ENCODE measurements at regions not wholly inside any gene's neighbourhood (a gene's known extent, or its start where the extent isn't known, plus 50 kb on each side); places are given as distances from the start of the nearest gene placed in this dataset.

- BruUV-seq (replicated peaks), result no TSS peak
- in situ Hi-C loops (cut with HindIII; ENCODE audit: extremely low pct_ligation_motif_present, low pct_unique_long_range_greater_than_20kb), result no loop called here
- 18% methylated on average over 6 of the region's 7 CpGs for WGBS (ENCODE audit: low lambda C conversion rate)
Observed at GRCh38 chr6:87995461-87995860, 52.2 kb upstream of the SPACA1 start.

GRCh38 chr6:87993356-87993755, 54.3 kb upstream of the SPACA1 start:
- Histone ChIP-seq H2AFZ (ENCODE audit: low read length) (no peak overlapping the region), H3K36me3 (replicated peaks in 1 of 2; ENCODE audit: control insufficient read depth in 1 of 2, insufficient read depth in 2 of 2, low read length in 2 of 2) (no peaks in the 10 kb centered on the region), H3K4me3 (replicated peaks in 1 of 3; ENCODE audit: insufficient read depth in 1 of 3, low read depth in 2 of 3, low read length in 3 of 3) (no peak overlapping the region), H3K27ac (ENCODE audit: extremely low read length, insufficient read depth, low read length) (no peak overlapping the region), H3K4me2 (ENCODE audit: low read depth, low read length) (no peak overlapping the region), H3K9me3 (ENCODE audit: low read length) (no peaks in the 10 kb centered on the region), H3K79me2 (ENCODE audit: insufficient read depth, low read length) (no peaks in the 10 kb centered on the region), H3K27me3 (ENCODE audit: control insufficient read depth in 1 of 2, insufficient read depth in 2 of 2, low read length in 2 of 2) (no peaks in the 10 kb centered on the region), H4K20me1 (ENCODE audit: insufficient read depth, low read length) (no peaks in the 10 kb centered on the region), H3K9ac (ENCODE audit: insufficient read depth, low read depth, low read length) (no peak overlapping the region), H3K4me1 (ENCODE audit: insufficient read depth, low read length) (no peaks in the 10 kb centered on the region)
- WGBS (ENCODE audit: low lambda C conversion rate), result 73% methylated on average over 5 of the region's 5 CpGs
- ChIA-PET POLR2A (no interaction called here), CTCF (ENCODE audit: low intra/inter-chr PET ratio, low total read pairs) (no interaction called here)
- in situ Hi-C loops (cut with HindIII; ENCODE audit: extremely low pct_ligation_motif_present, low pct_unique_long_range_greater_than_20kb), result no loop called here
- DNase-seq (ENCODE audit: low spot score) (no peak), ATAC-seq (no peak), FAIRE-seq (no peak)
- BruUV-seq (replicated peaks), result no TSS peak
- intact Hi-C loops (cut with micrococcal nuclease; ENCODE audit: unreplicated experiment), result no loop called here
- no peak for TF ChIP-seq ZNF570 (CRISPR knock-in tag; IDR thresholded peaks at IDR 0.05; ENCODE audit: borderline replicate concordance)
- TF ChIP-seq PRDM15 (CRISPR knock-in tag; IDR thresholded peaks at IDR 0.05), result no peak
- no peak for TF ChIP-seq ZNF598 (CRISPR knock-in tag; IDR thresholded peaks at IDR 0.05; ENCODE audit: borderline replicate concordance)
- no peak for TF ChIP-seq RFX3 (CRISPR knock-in tag; IDR thresholded peaks at IDR 0.05)
- TF ChIP-seq ZNF790 (CRISPR knock-in tag; IDR thresholded peaks at IDR 0.05; ENCODE audit: borderline replicate concordance), result no peak
- TF ChIP-seq EED (CRISPR knock-in tag; IDR thresholded peaks at IDR 0.05), result no peak
- TF ChIP-seq MBNL3 (CRISPR knock-in tag; conservative IDR thresholded peaks at IDR 0.05), result no peak
- TF ChIP-seq ZNF205 (CRISPR knock-in tag; IDR thresholded peaks at IDR 0.05), result no peak
- no peak for TF ChIP-seq FOXC1 (CRISPR knock-in tag; IDR thresholded peaks at IDR 0.05; ENCODE audit: borderline replicate concordance)

More at GRCh38 chr6:87995461-87995860, 52.2 kb upstream of the SPACA1 start:
- DNase-seq (ENCODE audit: low spot score), result no peak
- Histone ChIP-seq H4K20me1 (ENCODE audit: insufficient read depth, low read length) (no peaks in the 10 kb centered on the region), H3K79me2 (ENCODE audit: insufficient read depth, low read length) (no peaks in the 10 kb centered on the region), H3K36me3 (replicated peaks in 1 of 2; ENCODE audit: control insufficient read depth in 1 of 2, insufficient read depth in 2 of 2, low read length in 2 of 2) (no peaks in the 10 kb centered on the region), H3K27ac (ENCODE audit: extremely low read length, insufficient read depth, low read length) (no peak overlapping the region), H3K9ac (ENCODE audit: insufficient read depth, low read depth, low read length) (no peak overlapping the region), H3K9me3 (ENCODE audit: low read length) (no peaks in the 10 kb centered on the region), H3K4me2 (ENCODE audit: low read depth, low read length) (no peak overlapping the region), H3K4me3 (replicated peaks in 1 of 3; ENCODE audit: insufficient read depth in 1 of 3, low read depth in 2 of 3, low read length in 3 of 3) (no peak overlapping the region), H2AFZ (ENCODE audit: low read length) (no peak overlapping the region), H3K4me1 (ENCODE audit: insufficient read depth, low read length) (no peaks in the 10 kb centered on the region), H3K27me3 (ENCODE audit: control insufficient read depth in 1 of 2, insufficient read depth in 2 of 2, low read length in 2 of 2) (peaks cover 0 to 2% of the 10 kb centered on the region in 2 experiments; a peak in 1 of 5 replicates)
- ATAC-seq, result no peak
- TF ChIP-seq ZNF446 (CRISPR knock-in tag; IDR thresholded peaks at IDR 0.05), result no peak
- TF ChIP-seq ZNF652 (CRISPR knock-in tag; IDR thresholded peaks at IDR 0.05; ENCODE audit: borderline replicate concordance, low read depth), result no peak
- no peak for TF ChIP-seq SNAI1 (CRISPR knock-in tag; IDR thresholded peaks at IDR 0.05; ENCODE audit: borderline replicate concordance)
- no peak for TF ChIP-seq KLF15 (CRISPR knock-in tag; IDR thresholded peaks at IDR 0.05; ENCODE audit: borderline replicate concordance)
- no peak for TF ChIP-seq LCORL (IDR thresholded peaks at IDR 0.05)
- TF ChIP-seq LCORL (CRISPR knock-in tag; IDR thresholded peaks at IDR 0.05), result no peak
- no peak for TF ChIP-seq ATF2 (CRISPR knock-in tag; IDR thresholded peaks at IDR 0.05)
- TF ChIP-seq MTA1 (CRISPR knock-in tag; IDR thresholded peaks at IDR 0.05; ENCODE audit: borderline replicate concordance), result no peak
- POLR2A ChIA-PET, result no interaction called here
- no peak for FAIRE-seq
- intact Hi-C loops (cut with micrococcal nuclease; ENCODE audit: unreplicated experiment), result no loop called here
- CTCF ChIA-PET (ENCODE audit: low intra/inter-chr PET ratio, low total read pairs), result no interaction called here
